Calu3 (cell line): ENCODE measurements at regions not wholly inside any gene's neighbourhood (a gene's known extent, or its start where the extent isn't known, plus 50 kb on each side); places are given as distances from the start of the nearest gene placed in this dataset.

ENCODE experiments used
- BruUV-seq: library from RNA; stranded (reverse); fragments of 400-500 nt; replicated peaks from 2 replicates; lab custom pipeline; 2021; lab: Mats Ljungman, UMichigan
- CTCF ChIA-PET: fragments of 300-600 bp; sonication (Branson Sonifier 250); formaldehyde crosslinking; loops from one replicate; lab custom pipeline; 2022; ENCODE audit warnings: antibody characterized with exemption; lab: Charles Lee
- DNase-seq: peaks from one replicate; pipeline ENCODE4 v3.0.0; 2022
- H3K27ac Mint-ChIP-seq: one replicate; pipeline ENCODE4 v1.8.0; 2022; ENCODE audit warnings: mixed read lengths; ENCODE audit not compliant: unreplicated experiment
- H3K27me3 Mint-ChIP-seq: one replicate; pipeline ENCODE4 v1.8.0; 2022; ENCODE audit warnings: mixed read lengths; ENCODE audit not compliant: unreplicated experiment
- H3K36me3 Mint-ChIP-seq: one replicate; pipeline ENCODE4 v1.8.0; 2022; ENCODE audit warnings: mild to moderate bottlenecking, moderate library complexity, mixed read lengths; ENCODE audit not compliant: insufficient read depth, unreplicated experiment
- H3K4me1 Mint-ChIP-seq: one replicate; pipeline ENCODE4 v1.8.0; 2022; ENCODE audit warnings: mild to moderate bottlenecking, low read depth, mixed read lengths; ENCODE audit not compliant: unreplicated experiment
- H3K4me3 Mint-ChIP-seq: one replicate; pipeline ENCODE4 v1.8.0; 2022; ENCODE audit warnings: mild to moderate bottlenecking, low read depth, moderate library complexity, mixed read lengths; ENCODE audit not compliant: unreplicated experiment
- H3K9me3 Mint-ChIP-seq: one replicate; pipeline ENCODE4 v1.8.0; 2022; ENCODE audit warnings: low read depth, mixed read lengths; ENCODE audit not compliant: unreplicated experiment
- CTCF ChIP-seq: fragments of 200-600 bp; IDR thresholded peaks from one replicate; pipeline ENCODE4 v1.8.0; 2022; ENCODE audit warnings: antibody characterized with exemption; ENCODE audit not compliant: unreplicated experiment
- intact Hi-C: fragments of 100-400 bp; cut with micrococcal nuclease; formaldehyde crosslinking; loops from one replicate; pipeline ENCODE4 v1.10.0; 2022; ENCODE audit not compliant: unreplicated experiment

GRCh38 chr13:34637138-34637537 lies 304.9 kb upstream of the NBEA start:
- H3K27me3 Mint-ChIP-seq, result no peaks in the 10 kb centered on the region
- TF ChIP-seq CTCF, result no peak
- no peaks in the 10 kb centered on the region for H3K36me3 Mint-ChIP-seq
- no peaks in the 10 kb centered on the region for H3K9me3 Mint-ChIP-seq
- H3K4me3 Mint-ChIP-seq, result no peak overlapping the region
- CTCF ChIA-PET, result interaction anchor here (1.2 kb wide), 1 partner anchor 8 kb away, joined by 3 read pairs; no protein-coding TSS in a partner anchor
- no TSS peak for BruUV-seq
- intact Hi-C loops, result no loop called here
- no peak overlapping the region for H3K27ac Mint-ChIP-seq
- DNase-seq, result no peak
- H3K4me1 Mint-ChIP-seq, result no peaks in the 10 kb centered on the region

DNA sequence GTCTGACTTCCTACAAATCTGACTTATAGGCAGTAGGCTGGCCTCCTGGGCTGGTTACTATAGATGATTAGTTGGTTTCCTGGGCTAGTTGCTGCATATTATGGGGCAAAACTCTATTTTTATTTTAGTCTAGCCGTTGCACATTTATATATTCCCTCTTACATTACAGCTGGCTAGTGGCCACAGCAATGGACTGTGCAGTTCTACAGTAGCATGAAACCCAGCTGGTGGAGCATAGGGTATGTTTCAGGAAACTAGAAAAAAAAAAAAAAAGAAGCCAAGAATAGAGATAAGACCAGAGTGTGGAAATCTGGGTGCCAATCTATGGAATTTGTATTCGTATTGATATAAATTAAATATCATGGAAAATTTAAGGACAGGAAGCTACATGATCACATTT lies 304.4 kb upstream of the NBEA start:
- CTCF ChIA-PET, result interaction anchor here (1.2 kb wide), 1 partner anchor 8 kb away, joined by 3 read pairs; no protein-coding TSS in a partner anchor
- no peak for TF ChIP-seq CTCF
- no peak for DNase-seq
- BruUV-seq, result no TSS peak
- H3K27ac Mint-ChIP-seq, result no peak overlapping the region
- no peaks in the 10 kb centered on the region for H3K4me1 Mint-ChIP-seq
- H3K27me3 Mint-ChIP-seq, result no peaks in the 10 kb centered on the region
- no peaks in the 10 kb centered on the region for H3K9me3 Mint-ChIP-seq
- H3K36me3 Mint-ChIP-seq, result no peaks in the 10 kb centered on the region
- no peak overlapping the region for H3K4me3 Mint-ChIP-seq
- intact Hi-C loops, result no loop called here

GRCh38 chr13:34638897-34639296 lies 303.2 kb upstream of the NBEA start:
- no peak overlapping the region for H3K4me3 Mint-ChIP-seq
- CTCF ChIA-PET, result no interaction called here
- BruUV-seq, result no TSS peak

DNA sequence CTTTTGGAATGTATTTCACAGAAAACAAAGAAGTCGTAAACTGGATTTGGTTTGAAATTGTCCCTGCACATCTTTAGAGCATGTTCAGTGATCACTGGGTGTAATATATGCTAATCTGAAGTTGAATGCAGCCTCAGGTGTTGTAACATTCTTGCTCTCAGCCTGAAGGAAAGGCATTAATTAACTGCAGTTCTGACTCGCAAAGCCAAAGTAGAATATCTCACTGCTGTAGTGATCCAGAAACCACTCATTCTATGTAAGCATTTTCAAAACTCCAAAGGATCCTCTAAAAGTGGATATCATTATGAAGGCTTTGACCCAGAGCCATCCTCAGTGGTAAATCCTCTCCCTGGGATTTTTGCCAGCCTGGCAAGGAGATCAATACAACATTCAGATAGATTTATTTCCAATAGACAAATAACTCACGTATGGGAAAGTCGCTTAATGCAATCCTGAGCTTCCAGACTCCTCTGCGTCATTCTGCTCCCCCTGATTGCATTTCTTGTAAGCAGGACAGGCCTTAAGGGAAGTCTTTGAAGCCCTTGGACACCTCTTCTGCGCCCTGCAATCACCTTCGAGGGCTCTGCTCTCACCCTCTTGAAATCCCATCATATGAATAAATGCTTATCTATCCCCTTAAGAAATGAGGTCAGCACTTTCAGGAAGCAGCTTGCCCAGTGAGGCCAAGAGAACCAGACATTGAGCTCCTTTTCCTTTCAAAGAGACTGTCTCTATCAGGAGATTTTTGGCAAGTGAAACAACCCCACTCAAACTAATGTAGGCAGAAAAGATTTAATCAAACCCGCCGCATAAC lies 301.7 kb upstream of the NBEA start:
- Mint-ChIP-seq H3K27me3 (no peaks in the 10 kb centered on the region), H3K36me3 (no peaks in the 10 kb centered on the region), H3K4me3 (no peak overlapping the region), H3K4me1 (no peaks in the 10 kb centered on the region), H3K9me3 (no peaks in the 10 kb centered on the region), H3K27ac (no peak overlapping the region)
- intact Hi-C loops, result no loop called here
- no peak for DNase-seq
- BruUV-seq, result no TSS peak
- CTCF ChIA-PET, result no interaction called here
- no peak for TF ChIP-seq CTCF

More at GRCh38 chr13:34638897-34639296, 303.2 kb upstream of the NBEA start:
- H3K4me1 Mint-ChIP-seq, result no peaks in the 10 kb centered on the region
- no peaks in the 10 kb centered on the region for H3K36me3 Mint-ChIP-seq
- DNase-seq, result no peak
- no peak overlapping the region for H3K27ac Mint-ChIP-seq
- TF ChIP-seq CTCF, result no peak
- no peaks in the 10 kb centered on the region for H3K9me3 Mint-ChIP-seq
- intact Hi-C loops, result no loop called here
- H3K27me3 Mint-ChIP-seq, result no peaks in the 10 kb centered on the region
